NCI-H146 (cell line): ENCODE measurements at regions not wholly inside any gene's neighbourhood (a gene's known extent, or its start where the extent isn't known, plus 50 kb on each side); places are given as distances from the start of the nearest gene placed in this dataset.

Source experiments
- DNase-seq: peaks from one replicate; lab custom pipeline; 2025; lab: John Stamatoyannopoulos, UW

- DNase-seq: peak; percentile 24
Measured at GRCh38 chr3:109532257-109533216, 195.2 kb upstream of the DPPA4 start.

- no peak for DNase-seq
Measured at GRCh38 chr3:109545746-109546145, 208.4 kb upstream of the DPPA4 start.

DNA sequence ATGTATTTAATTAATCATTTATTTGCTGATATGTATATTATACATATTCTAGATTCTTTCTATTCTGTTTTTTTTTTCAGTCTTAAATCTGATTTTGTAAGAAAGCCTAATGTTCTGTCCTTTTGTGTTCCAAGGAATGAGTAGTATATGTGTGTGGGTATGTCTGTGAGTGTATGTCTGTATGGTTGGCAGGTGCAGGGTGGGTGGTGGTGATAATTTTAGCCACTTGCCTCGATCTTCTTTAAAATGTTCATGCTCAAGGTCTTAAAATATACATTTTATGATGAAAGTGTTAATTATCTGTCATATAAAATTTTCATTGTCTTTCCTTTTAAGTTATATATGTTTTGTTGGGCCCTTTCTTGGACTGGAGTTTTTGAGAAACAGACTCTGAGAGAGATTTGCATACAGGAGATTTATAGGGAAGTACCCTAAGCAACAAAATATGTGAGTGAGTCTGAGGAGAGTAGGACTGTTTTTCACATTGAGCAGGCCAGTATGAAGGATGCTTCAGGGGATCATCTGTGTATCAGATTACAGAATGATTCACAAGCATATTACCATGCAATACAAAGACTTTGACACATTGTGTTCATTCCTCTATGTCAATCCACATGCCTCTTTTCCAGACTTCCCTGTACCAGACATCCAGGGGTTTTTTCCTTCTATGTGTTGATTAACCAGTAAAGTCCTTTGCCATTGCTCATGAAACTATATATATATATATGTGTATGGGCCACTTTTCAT, 211.0 kb upstream of the DPPA4 start:
- DNase-seq: no peak

DNA sequence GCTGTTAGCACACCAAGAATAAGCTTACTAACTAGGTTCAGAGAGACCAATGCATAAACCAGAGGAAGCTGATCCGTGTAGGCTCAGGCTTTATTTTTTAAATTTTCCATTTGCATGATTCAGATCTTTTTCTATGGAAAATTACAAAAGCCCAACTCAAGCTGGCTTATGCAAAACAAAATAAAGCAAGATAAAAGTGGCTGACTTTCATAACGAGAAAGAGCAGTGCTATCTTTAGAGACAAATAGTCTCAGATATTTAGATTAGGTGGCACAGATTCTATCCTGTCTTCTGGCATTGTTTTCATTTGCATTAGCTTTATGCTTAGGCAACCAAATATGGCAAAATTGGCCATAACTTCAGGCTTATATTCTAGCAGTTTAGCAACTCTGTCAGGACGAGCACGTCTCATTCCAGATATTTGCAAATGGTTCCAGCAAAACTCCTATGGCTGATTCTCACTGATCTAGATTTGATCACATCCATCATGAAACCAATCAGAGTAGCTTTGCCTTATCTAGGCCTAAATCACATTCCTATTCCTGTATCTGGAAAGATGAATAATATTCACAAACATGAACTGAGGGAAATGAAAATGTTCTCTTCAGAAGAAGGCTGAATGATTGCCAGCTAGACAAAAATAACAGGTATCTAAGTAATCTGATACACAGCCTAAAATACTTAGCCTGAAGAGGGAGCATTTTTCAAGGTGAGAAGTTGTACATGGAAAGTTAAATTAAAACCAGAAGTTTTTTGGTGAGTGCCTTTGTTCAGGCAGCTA, 216.4 kb upstream of the DPPA4 start:
- DNase-seq: no peak

DNA sequence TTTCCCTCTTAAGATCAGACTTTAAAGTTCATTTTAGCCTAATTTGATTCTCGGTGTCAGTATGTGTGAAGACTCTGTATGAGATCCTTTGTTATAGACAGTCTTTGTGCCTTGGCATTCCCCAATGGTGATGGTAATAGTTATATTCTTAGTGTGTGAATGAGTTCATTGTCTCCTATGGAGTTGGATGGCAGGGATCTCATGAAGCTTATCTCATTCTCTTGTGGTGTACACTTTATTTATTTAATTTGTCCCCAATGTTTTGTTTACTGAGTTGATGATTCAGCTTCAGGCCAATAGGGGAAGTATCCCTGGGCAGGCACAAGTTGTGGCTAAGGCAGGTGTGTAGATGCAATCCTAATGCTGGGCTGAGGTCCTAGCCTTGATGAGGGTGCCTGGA, 222.0 kb upstream of the DPPA4 start:
- no peak for DNase-seq

- DNase-seq: no peak
Measured at GRCh38 chr3:109563149-109563548, 225.8 kb upstream of the DPPA4 start.

DNA sequence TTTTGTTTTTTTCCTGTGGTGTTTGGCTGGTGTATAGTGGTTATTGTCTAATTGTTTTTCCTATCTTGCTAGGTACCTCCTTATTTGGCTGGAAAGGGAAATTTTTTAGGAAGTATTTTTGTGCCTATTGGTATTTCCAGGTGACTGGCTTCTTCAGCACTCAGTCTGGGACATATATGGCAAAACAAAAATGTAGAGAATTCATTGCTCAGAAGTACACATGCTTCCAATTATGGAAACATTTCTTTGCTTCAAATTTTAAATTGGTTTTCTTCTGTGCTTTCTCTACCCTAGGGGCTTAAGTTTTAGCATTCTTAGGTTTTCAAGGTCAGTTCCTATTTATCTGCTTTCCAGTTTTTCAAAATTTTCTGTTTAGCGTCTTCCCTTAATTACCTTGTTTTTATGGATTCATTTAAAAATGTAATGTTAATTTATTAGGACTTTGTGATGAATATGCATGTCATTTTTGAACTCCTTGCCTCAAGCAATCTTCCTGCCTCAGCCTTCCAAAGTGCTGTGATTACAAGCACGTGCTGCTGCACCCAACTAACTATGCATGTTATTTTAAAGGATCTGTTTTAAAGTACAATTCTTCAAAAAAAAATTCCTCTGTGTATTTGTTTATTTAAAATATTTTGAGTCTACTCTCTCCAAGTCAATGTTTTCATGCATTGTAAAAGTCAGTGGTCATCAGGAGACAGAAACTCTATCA, 231.9 kb upstream of the DPPA4 start:
- DNase-seq: no peak

GRCh38 chr3:109570408-109570807, 233.1 kb upstream of the DPPA4 start:
- DNase-seq: no peak

DNA sequence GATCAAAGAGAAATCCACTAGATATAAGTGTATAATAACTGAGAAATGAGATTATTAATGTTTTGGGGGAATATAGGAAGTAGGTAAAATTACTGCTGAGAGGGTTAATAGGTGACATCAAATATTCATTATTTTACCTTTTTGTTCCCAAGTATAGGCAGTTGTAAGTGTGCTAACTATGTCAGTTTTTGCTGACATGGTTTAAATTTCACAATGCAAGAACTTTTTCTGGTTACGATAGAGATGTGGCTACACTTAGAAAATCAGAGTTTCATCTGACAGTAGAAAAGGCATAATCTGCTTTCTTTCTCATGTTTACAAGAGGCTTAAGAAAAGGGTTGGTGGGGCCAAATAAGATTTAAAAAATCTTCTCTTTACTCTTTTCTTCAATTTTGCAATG, 235.0 kb upstream of the DPPA4 start:
- no peak for DNase-seq

DNA sequence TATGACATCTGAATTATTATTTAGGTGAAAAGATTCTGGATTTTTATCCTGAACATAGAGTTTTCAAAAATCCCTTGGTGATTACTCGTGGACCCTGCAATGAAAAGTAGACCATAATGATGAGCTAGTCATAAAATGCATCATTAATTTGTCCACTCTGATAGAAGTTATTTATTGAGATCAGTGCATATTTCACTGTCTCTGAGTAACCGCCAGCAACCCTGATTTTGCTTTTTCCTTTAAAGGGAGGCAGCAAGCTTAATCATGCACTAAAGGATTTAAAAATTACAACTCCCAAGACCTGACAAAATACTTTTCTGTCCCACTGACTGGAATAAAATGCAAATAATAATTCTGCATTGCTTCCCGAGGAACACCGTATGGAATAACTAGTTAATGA, 259.6 kb upstream of the DPPA4 start:
- DNase-seq: no peak

DNA sequence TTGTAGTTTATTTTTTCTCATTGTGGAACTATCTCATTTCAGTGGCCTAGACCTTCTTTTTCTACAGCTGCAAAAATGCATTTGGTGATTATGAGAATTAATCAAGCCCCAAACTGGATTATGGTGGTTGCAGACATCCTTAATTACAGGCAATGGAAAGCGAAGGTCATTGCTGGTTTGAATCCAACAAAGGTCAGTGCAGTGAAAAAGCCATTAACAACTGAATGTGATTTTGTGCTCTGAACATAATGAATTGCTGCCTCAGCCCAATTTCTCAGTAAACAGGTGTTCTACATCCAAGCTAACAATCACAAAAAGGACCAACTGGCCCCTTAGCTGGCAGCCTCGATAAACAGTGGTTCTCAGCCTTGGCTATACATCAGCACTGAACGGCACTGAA, 260.1 kb upstream of the DPPA4 start:
- DNase-seq: no peak

DNA sequence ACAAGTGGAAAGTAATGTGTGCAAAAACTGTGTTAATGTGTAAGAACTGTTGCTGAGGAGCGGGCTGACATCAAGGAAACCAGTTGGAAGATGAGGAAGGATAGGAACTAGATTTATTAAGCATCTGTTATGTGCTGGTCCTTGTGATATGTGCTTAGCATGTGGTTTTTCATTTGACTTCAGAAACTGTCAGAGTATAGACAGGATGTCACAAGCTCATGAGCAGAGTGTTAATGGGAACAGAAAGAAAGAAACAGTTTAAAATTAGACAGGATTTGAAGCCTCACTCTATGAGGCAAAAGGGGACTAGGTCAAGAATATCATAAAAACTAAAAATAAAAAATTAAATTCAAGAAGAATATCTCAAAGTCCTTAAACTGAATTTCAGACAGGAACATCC, 270.6 kb upstream of the DPPA4 start:
- DNase-seq: no peak

GRCh38 chr3:109608574-109608973, 271.2 kb upstream of the DPPA4 start:
- DNase-seq: no peak

DNA sequence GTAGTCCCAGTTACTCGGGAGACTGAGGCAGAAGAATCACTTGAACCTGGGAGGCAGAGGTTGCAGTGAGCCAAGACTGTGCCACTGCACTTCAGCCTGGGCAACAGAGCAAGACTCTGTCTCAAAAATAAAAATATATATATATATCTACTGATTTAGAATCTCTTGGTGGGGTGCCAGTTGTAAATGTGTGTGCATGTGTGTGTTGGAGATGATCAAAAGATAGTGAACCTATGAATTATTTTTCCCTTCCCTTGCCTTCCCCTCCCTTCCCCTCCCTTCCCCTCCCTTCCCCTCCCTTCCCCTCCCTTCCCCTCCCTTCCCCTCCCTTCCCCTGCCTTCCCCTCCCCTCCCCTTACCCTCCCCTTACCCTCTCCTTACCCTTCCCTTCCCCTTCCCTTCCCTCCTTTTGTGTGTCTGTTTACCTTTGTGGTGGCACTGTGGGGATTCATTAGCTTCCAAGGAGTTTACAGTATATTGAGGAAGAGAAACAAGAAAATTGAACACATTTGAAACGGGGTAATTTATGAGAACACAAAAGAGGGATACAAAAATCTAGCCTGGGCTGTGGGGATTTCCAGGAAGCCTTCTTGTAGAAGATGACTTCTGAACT, 281.5 kb upstream of the DPPA4 start:
- no peak for DNase-seq

DNA sequence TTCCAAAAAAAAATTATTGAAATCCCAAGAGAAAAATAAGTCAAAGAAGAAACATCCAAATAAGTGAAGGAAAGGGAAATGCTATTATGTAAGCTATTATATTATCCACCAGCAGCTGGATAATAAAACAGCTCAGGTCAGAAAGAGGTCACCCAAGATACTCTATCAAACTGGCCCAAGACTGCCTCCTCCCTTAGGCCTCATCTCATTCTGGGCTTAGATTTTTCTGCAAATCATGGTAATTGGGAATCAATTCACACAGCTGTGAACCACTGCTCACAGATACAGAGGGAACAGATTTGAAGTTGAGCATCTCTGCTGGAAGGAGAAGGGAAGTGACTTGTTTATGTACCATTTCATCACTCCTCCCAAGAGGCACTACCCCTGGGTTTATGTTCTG, 294.6 kb upstream of the DPPA4 start:
- DNase-seq: no peak

DNA sequence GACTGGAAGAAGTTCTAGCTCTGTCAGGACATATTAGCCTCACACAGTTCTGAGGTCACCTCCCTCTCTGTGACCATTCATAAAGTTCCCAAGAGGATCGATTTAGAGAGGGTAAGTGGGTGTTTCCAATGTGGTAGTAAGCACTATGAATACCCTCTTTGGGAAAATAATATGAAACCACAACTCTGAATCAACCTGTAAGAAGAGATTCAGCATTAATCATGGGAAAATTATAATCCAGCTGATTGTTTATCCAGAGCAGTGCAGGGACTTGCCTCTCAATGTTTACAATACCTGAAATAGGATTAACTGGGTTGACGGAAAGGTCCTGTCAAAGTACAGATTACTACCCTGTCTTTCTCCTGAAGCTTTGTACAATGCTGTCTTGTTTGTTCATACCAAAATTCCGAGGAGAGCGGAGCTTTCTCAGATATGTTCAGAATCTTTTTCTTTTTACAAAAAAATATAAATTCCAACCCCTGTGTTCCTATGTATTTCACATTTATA, 302.9 kb upstream of the DPPA4 start:
- no peak for DNase-seq

DNA sequence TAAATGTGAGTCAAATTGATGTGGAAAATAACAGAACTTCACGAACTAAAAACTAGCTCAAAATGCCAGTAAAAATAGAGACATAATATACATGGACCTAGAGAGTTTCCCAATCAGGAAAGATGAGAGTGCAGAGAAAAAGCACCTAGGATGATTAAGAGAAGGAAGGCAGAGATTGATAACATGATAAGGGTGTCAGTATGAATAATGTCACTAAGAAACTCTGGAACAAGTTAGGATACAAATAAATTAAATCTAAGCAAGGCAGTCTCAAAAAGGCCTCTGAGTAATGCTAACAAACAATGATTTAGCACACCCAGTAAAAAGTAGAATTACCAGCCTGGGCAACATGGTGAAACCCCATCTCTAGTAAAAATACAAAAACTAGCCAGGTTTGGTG, 304.7 kb upstream of the DPPA4 start:
- no peak for DNase-seq

DNA sequence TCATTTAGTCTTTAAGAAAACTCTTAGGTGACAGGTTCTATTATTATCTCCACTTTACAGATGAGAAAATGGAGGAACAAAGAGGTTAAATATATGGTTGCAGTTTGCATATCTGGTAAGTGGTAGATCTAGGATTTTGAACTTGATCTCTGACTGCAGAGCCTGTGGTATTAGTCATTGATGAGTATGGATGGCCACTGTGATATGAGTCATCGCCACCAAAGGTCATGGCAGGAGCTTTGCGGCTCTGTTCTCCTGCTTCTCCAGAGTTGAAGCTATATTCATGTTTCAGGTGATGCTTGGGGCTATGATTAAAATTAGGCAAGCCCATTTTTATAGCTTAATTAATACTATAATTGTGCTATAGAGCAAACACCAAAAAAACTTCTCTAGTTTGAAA, 306.2 kb upstream of the DPPA4 start:
- DNase-seq: no peak

DNA sequence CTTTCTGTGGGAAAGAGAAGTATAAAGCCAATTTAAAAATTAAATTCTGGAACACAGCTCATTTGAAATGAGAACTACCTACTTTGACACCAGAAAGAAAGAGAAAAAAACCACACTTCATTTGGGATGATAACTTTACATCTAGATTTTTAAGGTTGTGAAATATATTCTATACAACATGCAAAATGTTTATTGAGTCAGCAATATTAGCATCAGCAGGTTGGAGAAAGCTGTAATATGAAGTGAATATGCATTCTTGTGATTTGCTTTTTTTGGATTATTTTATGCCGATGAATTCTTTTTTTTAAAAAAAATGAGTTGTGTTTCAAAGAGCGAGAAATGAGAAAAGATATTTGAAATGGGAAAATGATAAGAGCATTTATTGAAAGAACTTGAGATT, 307.0 kb upstream of the DPPA4 start:
- no peak for DNase-seq

GRCh38 chr3:109644746-109645145, 307.4 kb upstream of the DPPA4 start:
- no peak for DNase-seq

DNA sequence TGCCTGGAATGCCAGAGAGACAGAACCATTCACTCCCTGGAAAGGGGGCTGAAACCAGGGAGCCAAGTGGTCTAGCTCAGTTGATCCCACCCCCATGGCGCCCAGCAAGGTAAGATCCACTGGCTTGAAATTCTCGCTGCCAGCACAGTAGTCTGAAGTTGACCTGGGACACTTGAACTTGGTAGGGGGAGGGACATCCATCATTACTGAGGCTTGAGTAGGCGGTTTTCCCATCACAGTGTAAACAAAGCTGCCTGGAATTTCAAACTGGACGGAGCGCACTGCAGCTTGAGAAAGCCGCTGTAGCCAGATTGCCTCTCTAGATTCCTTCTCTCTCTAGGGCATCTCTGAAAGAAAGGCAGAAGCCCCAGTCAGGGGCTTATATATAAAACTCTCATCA, 310.7 kb upstream of the DPPA4 start:
- DNase-seq: no peak
